Caco-2 (cell line): ENCODE measurements at regions not wholly inside any gene's neighbourhood (a gene's known extent, or its start where the extent isn't known, plus 50 kb on each side); places are given as distances from the start of the nearest gene placed in this dataset.

ENCODE experiments used
- BruUV-seq: library from RNA; stranded (reverse); fragments of 400-500 nt; replicated peaks from 2 replicates; lab custom pipeline; 2021; lab: Mats Ljungman, UMichigan
- CTCF ChIA-PET: fragments of 300-600 bp; sonication (Branson Sonifier 250); formaldehyde crosslinking; loops from one replicate; lab custom pipeline; 2022; ENCODE audit warnings: antibody characterized with exemption; lab: Charles Lee
- POLR2A ChIA-PET: fragments of 300-600 bp; sonication (Branson Sonifier 250); formaldehyde crosslinking; loops from one replicate; lab custom pipeline; 2022; ENCODE audit warnings: antibody characterized with exemption; lab: Charles Lee
- DNase-seq, 2 experiments: peaks; one replicate each; pipeline versions ENCODE4 v3.0.0 to v3.0.0-alpha.2; 2020 to 2022
- H3K27me3 ChIP-seq: replicated peaks from 2 replicates; pipeline ENCODE4 v1.6.0; 2011; ENCODE audit warnings: low read length; ENCODE audit not compliant: control insufficient read depth, insufficient read depth
- H3K36me3 ChIP-seq: 2 replicates; pipeline ENCODE4 v1.5.1; 2011; ENCODE audit warnings: low read length; ENCODE audit not compliant: control insufficient read depth, insufficient read depth
- H3K4me1 ChIP-seq: fragments of 250-450 bp; sonication (Bioruptor Pico); 2 replicates; pipeline ENCODE4 v1.5.1; 2020; ENCODE audit warnings: mild to moderate bottlenecking
- H3K4me3 ChIP-seq: 2 replicates; pipeline ENCODE4 v1.5.1; 2011; ENCODE audit warnings: low read depth, mild to moderate bottlenecking, control low read depth, low read length
- H3K9me3 ChIP-seq: fragments of 250-450 bp; sonication (Bioruptor Pico); 2 replicates; pipeline ENCODE4 v1.5.1; 2020; ENCODE audit warnings: mild to moderate bottlenecking, moderate library complexity
- H3K27ac Mint-ChIP-seq: one replicate; pipeline ENCODE4 v1.8.0; 2022; ENCODE audit warnings: mixed read lengths; ENCODE audit not compliant: unreplicated experiment
- H3K27me3 Mint-ChIP-seq: one replicate; pipeline ENCODE4 v1.8.0; 2022; ENCODE audit warnings: mixed read lengths; ENCODE audit not compliant: insufficient read depth, unreplicated experiment
- H3K36me3 Mint-ChIP-seq: one replicate; pipeline ENCODE4 v1.8.0; 2022; ENCODE audit warnings: mild to moderate bottlenecking, mixed read lengths; ENCODE audit not compliant: insufficient read depth, unreplicated experiment
- H3K4me1 Mint-ChIP-seq: one replicate; pipeline ENCODE4 v1.8.0; 2022; ENCODE audit warnings: low read depth, mixed read lengths; ENCODE audit not compliant: unreplicated experiment
- H3K4me3 Mint-ChIP-seq: one replicate; pipeline ENCODE4 v1.8.0; 2022; ENCODE audit warnings: mild to moderate bottlenecking, moderate library complexity, mixed read lengths; ENCODE audit not compliant: unreplicated experiment
- H3K9me3 Mint-ChIP-seq: one replicate; pipeline ENCODE4 v1.8.0; 2022; ENCODE audit warnings: mixed read lengths; ENCODE audit not compliant: unreplicated experiment
- CTCF ChIP-seq, 2 experiments: fragments of 200-600 bp in 1 of 2; IDR thresholded peaks; 1 replicate in 1 of 2; 2 replicates in 1 of 2; pipeline versions ENCODE4 v1.5.1 to v1.8.0; 2011 to 2022; ENCODE audit warnings: antibody characterized with exemption in 1 of 2, control low read depth in 1 of 2, inconsistent platforms in 1 of 2, low read depth in 1 of 2, low read length in 1 of 2, mild to moderate bottlenecking in 1 of 2, moderate library complexity in 1 of 2; ENCODE audit not compliant: insufficient read depth in 1 of 2, severe bottlenecking in 1 of 2, unreplicated experiment in 1 of 2
- intact Hi-C: fragments of 100-400 bp; cut with micrococcal nuclease; formaldehyde crosslinking; loops from one replicate; pipeline ENCODE4 v1.10.0; 2022; ENCODE audit not compliant: unreplicated experiment

DNA sequence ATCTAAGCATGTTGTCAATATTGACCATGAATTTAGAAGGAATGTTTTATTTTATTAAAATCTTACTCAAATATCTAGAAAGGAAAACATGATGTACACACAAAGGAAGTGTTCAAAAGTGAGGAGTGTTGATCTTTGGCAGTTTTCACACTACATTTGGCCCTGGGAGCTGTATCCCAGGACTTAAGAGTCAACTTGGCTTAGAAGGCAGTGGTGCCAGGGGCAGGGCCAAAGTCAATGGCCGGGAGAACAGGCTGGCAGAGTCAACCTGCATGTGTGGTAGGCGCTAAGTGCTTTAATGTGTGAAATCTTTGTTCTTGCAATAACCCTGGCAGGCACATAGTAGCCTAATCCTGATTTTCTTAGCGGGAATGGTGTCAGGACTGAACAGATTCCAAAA, 228.4 kb downstream of the TENT4A start:
- Mint-ChIP-seq H3K9me3 (no peaks in the 10 kb centered on the region), H3K27me3 (no peaks in the 10 kb centered on the region), H3K27ac (no peak overlapping the region), H3K4me1 (no peaks in the 10 kb centered on the region), H3K36me3 (no peaks in the 10 kb centered on the region), H3K4me3 (no peak overlapping the region)
- Histone ChIP-seq H3K27me3 (no peaks in the 10 kb centered on the region), H3K4me3 (no peak overlapping the region), H3K36me3 (no peaks in the 10 kb centered on the region), H3K4me1 (no peaks in the 10 kb centered on the region), H3K9me3 (no peaks in the 10 kb centered on the region)
- POLR2A ChIA-PET = no interaction called here
- DNase-seq = no peak
- TF ChIP-seq CTCF (IDR thresholded peaks at IDR 0.05; ENCODE audit: insufficient read depth in 1 of 2, low read depth in 1 of 2, low read length in 1 of 2, severe bottlenecking in 1 of 2, unreplicated experiment in 1 of 2) = no peak
- no TSS peak for BruUV-seq
- CTCF ChIA-PET = no interaction called here
- intact Hi-C loops = no loop called here

DNA sequence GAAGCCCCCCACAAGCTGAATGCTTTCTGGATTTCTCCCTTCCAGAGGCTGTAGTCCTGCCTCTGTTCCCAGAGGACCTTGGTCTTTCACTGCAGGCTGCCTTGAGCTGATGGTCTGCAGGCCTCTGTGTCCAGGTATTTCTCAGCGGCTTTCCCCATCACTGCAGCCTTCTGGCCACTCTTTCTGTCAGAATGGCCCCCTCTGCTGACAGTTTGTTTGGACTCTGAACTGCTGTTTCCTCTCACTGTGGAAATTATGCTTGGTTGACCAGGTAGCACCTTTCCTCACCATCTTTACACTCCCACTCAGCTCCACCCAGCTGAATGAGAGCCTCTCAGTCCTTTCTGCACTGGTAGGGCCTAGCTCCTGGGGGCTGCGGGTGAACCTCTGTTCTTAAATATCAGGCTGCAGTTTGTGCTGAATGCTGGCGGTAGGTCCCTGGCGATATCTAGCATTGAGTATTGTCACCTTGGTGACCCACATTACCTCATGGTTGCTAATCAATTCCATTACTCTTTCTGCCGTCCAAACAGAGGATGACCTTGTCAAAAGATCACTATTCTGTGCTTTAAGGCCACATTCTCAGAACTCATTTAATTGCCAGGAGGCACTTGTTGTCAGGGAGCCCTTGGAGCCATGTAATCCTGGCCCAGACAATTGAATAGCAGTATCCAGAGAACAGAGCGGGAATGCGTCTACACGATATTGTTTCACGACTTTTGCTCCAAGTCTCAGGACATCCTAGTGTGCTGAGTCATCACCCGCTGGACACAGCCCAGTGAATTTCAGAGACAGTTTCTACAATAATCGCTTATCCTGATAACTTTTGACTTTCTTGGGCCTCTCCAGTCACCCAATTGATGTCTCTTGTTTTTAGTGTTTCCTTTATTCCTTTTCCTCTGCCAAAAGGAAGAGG, 230.2 kb downstream of the TENT4A start:
- no peak overlapping the region for H3K4me3 Mint-ChIP-seq
- H3K9me3 ChIP-seq = no peaks in the 10 kb centered on the region
- ChIA-PET CTCF (no interaction called here), POLR2A (no interaction called here)
- intact Hi-C loops = no loop called here
- no peak overlapping the region for H3K4me3 ChIP-seq
- H3K27me3 ChIP-seq = no peaks in the 10 kb centered on the region
- H3K9me3 Mint-ChIP-seq = no peaks in the 10 kb centered on the region
- H3K36me3 Mint-ChIP-seq = no peaks in the 10 kb centered on the region
- DNase-seq = no peak
- TF ChIP-seq CTCF (IDR thresholded peaks at IDR 0.05; ENCODE audit: insufficient read depth in 1 of 2, low read depth in 1 of 2, low read length in 1 of 2, severe bottlenecking in 1 of 2, unreplicated experiment in 1 of 2) = no peak
- H3K36me3 ChIP-seq = no peaks in the 10 kb centered on the region
- H3K27ac Mint-ChIP-seq = no peak overlapping the region
- no peaks in the 10 kb centered on the region for H3K4me1 Mint-ChIP-seq
- H3K4me1 ChIP-seq = no peaks in the 10 kb centered on the region
- H3K27me3 Mint-ChIP-seq = no peaks in the 10 kb centered on the region
- BruUV-seq = no TSS peak

GRCh38 chr5:6948562-6948961, 235.3 kb downstream of the TENT4A start:
- intact Hi-C loops = no loop called here
- peaks cover 6% of the 10 kb centered on the region for H3K27me3 Mint-ChIP-seq
- Histone ChIP-seq H3K4me1 (no peaks in the 10 kb centered on the region), H3K9me3 (no peaks in the 10 kb centered on the region), H3K27me3 (no peaks in the 10 kb centered on the region), H3K4me3 (no peak overlapping the region), H3K36me3 (no peaks in the 10 kb centered on the region)
- CTCF ChIA-PET = no interaction called here
- no TSS peak for BruUV-seq
- H3K4me3 Mint-ChIP-seq = no peak overlapping the region
- TF ChIP-seq CTCF (IDR thresholded peaks at IDR 0.05; ENCODE audit: insufficient read depth in 1 of 2, low read depth in 1 of 2, low read length in 1 of 2, severe bottlenecking in 1 of 2, unreplicated experiment in 1 of 2) = no peak
- no peaks in the 10 kb centered on the region for H3K9me3 Mint-ChIP-seq
- no peak overlapping the region for H3K27ac Mint-ChIP-seq
- H3K36me3 Mint-ChIP-seq = no peaks in the 10 kb centered on the region
- POLR2A ChIA-PET = no interaction called here
- DNase-seq = no peak
- no peaks in the 10 kb centered on the region for H3K4me1 Mint-ChIP-seq
